ENCODE measurements at regions not wholly inside any gene's neighbourhood (a gene's known extent, or its start where the extent isn't known, plus 50 kb on each side); places are given as distances from the start of the nearest gene placed in this dataset.

- DNase-seq: no peak
These were observed 246.0 kb upstream of the UBE2E3 start for GRCh38 chr2:180734382-180734781.

- DNase-seq: no peak
These were observed 247.1 kb upstream of the UBE2E3 start for GRCh38 chr2:180733330-180733729.

GRCh38 chr2:180732337-180732736 lies 248.1 kb upstream of the UBE2E3 start:
- DNase-seq: no peak

GRCh38 chr2:180730976-180731375 lies 249.4 kb upstream of the UBE2E3 start:
- DNase-seq: no peak

GRCh38 chr2:180728928-180729559 lies 251.4 kb upstream of the UBE2E3 start:
- no peak for DNase-seq

GRCh38 chr2:180723712-180724111 lies 256.7 kb upstream of the UBE2E3 start:
- DNase-seq: no peak

GRCh38 chr2:180722551-180723239 lies 257.7 kb upstream of the UBE2E3 start:
- DNase-seq: no peak

GRCh38 chr2:180720829-180721228 lies 259.6 kb upstream of the UBE2E3 start:
- DNase-seq: no peak

- DNase-seq: no peak
These were observed 262.8 kb upstream of the UBE2E3 start for GRCh38 chr2:180717588-180717987.

GRCh38 chr2:180716186-180717180 lies 263.9 kb upstream of the UBE2E3 start:
- DNase-seq: no peak

GRCh38 chr2:180715044-180715443 lies 265.4 kb upstream of the UBE2E3 start:
- DNase-seq: no peak

GRCh38 chr2:180709392-180710145 lies 270.8 kb upstream of the UBE2E3 start:
- DNase-seq: no peak

- DNase-seq: no peak
These were observed 272.6 kb upstream of the UBE2E3 start for GRCh38 chr2:180707884-180708205.

GRCh38 chr2:180707175-180707883 lies 273.1 kb upstream of the UBE2E3 start:
- no peak for DNase-seq

GRCh38 chr2:180706694-180707093 lies 273.7 kb upstream of the UBE2E3 start:
- DNase-seq: no peak

GRCh38 chr2:180705551-180705950 lies 274.9 kb upstream of the UBE2E3 start:
- no peak for DNase-seq

- DNase-seq: no peak
These were observed 275.3 kb upstream of the UBE2E3 start for GRCh38 chr2:180705122-180705521.

GRCh38 chr2:180699657-180700361 lies 280.6 kb upstream of the UBE2E3 start:
- no peak for DNase-seq

GRCh38 chr2:180698668-180699067 lies 281.7 kb upstream of the UBE2E3 start:
- no peak for DNase-seq

GRCh38 chr2:180695586-180696401 lies 284.6 kb upstream of the UBE2E3 start:
- DNase-seq: no peak

Data from activated CD8-positive, alpha-beta memory T cell treated with anti-CD3 and anti-CD28 coated beads for 24 hours (primary cell).